ENCODE measurements at regions not wholly inside any gene's neighbourhood (a gene's known extent, or its start where the extent isn't known, plus 50 kb on each side); places are given as distances from the start of the nearest gene placed in this dataset.

GRCh38 chr5:155616779-155617392, 603.3 kb downstream of the KIF4B start:
- ATAC-seq = no peak
- BruUV-seq (replicated peaks) = no TSS peak
- in situ Hi-C loops (cut with HindIII; ENCODE audit: low pct_unique_long_range_greater_than_20kb, low sequenced_read_pairs) = no loop called here
- TF ChIP-seq SIN3A (IDR thresholded peaks at IDR 0.05; ENCODE audit: borderline replicate concordance, insufficient read depth, low read depth, low read length) (no peak), TCF7L2 (IDR thresholded peaks at IDR 0.05; ENCODE audit: low read depth, low read length) (no peak), POLR2AphosphoS5 (IDR thresholded peaks at IDR 0.05; ENCODE audit: low read depth, low read length) (no peak), CTCF (IDR thresholded peaks at IDR 0.05) (peak; percentile 78), REST (IDR thresholded peaks at IDR 0.05; ENCODE audit: insufficient read depth in 1 of 2, low read depth in 2 of 2, low read length in 1 of 2) (no peak)
- Histone ChIP-seq H3K4me3 (ENCODE audit: low read depth in 2 of 2, low read length in 2 of 2) (no peak overlapping the region), H3K4me1 (ENCODE audit: control insufficient read depth, insufficient read depth, low read length) (no peaks in the 10 kb centered on the region), H3K27me3 (ENCODE audit: control insufficient read depth, insufficient read depth, low read length) (no peaks in the 10 kb centered on the region), H3K36me3 (ENCODE audit: control insufficient read depth, insufficient read depth, low read length) (no peaks in the 10 kb centered on the region), H3K27ac (ENCODE audit: low read length) (no peak overlapping the region), H3K9me3 (ENCODE audit: control insufficient read depth, insufficient read depth, low read depth, low read length) (no peaks in the 10 kb centered on the region)
- ChIA-PET POLR2A (no interaction called here), CTCF (no interaction called here)
- intact Hi-C loops (cut with micrococcal nuclease; ENCODE audit: unreplicated experiment) = no loop called here
- DNase-seq (ENCODE audit: low read depth, low spot score) = no peak

GRCh38 chr5:155619688-155620087, 606.1 kb downstream of the KIF4B start:
- ChIA-PET CTCF (no interaction called here), POLR2A (interaction anchor here (0.6 kb wide), 1 partner anchor 1458 kb away, joined by 6 read pairs; no protein-coding TSS in a partner anchor)
- Histone ChIP-seq H3K4me3 (ENCODE audit: low read depth in 2 of 2, low read length in 2 of 2) (no peak overlapping the region), H3K27me3 (ENCODE audit: control insufficient read depth, insufficient read depth, low read length) (no peaks in the 10 kb centered on the region), H3K9me3 (ENCODE audit: control insufficient read depth, insufficient read depth, low read depth, low read length) (no peaks in the 10 kb centered on the region), H3K36me3 (ENCODE audit: control insufficient read depth, insufficient read depth, low read length) (no peaks in the 10 kb centered on the region), H3K27ac (ENCODE audit: low read length) (no peak overlapping the region), H3K4me1 (ENCODE audit: control insufficient read depth, insufficient read depth, low read length) (no peaks in the 10 kb centered on the region)
- DNase-seq (ENCODE audit: low read depth, low spot score) (no peak), ATAC-seq (no peak)
- in situ Hi-C loops (cut with HindIII; ENCODE audit: low pct_unique_long_range_greater_than_20kb, low sequenced_read_pairs) = no loop called here
- BruUV-seq (replicated peaks) = no TSS peak
- intact Hi-C loops (cut with micrococcal nuclease; ENCODE audit: unreplicated experiment) = no loop called here
- TF ChIP-seq SIN3A (IDR thresholded peaks at IDR 0.05; ENCODE audit: borderline replicate concordance, insufficient read depth, low read depth, low read length) = no peak
- no peak for TF ChIP-seq POLR2AphosphoS5 (IDR thresholded peaks at IDR 0.05; ENCODE audit: low read depth, low read length)
- TF ChIP-seq TCF7L2 (IDR thresholded peaks at IDR 0.05; ENCODE audit: low read depth, low read length) = no peak
- no peak for TF ChIP-seq REST (IDR thresholded peaks at IDR 0.05; ENCODE audit: insufficient read depth in 1 of 2, low read depth in 2 of 2, low read length in 1 of 2)
- TF ChIP-seq CTCF (IDR thresholded peaks at IDR 0.05) = no peak
